ENCODE measurements at regions not wholly inside any gene's neighbourhood (a gene's known extent, or its start where the extent isn't known, plus 50 kb on each side); places are given as distances from the start of the nearest gene placed in this dataset.

DNA sequence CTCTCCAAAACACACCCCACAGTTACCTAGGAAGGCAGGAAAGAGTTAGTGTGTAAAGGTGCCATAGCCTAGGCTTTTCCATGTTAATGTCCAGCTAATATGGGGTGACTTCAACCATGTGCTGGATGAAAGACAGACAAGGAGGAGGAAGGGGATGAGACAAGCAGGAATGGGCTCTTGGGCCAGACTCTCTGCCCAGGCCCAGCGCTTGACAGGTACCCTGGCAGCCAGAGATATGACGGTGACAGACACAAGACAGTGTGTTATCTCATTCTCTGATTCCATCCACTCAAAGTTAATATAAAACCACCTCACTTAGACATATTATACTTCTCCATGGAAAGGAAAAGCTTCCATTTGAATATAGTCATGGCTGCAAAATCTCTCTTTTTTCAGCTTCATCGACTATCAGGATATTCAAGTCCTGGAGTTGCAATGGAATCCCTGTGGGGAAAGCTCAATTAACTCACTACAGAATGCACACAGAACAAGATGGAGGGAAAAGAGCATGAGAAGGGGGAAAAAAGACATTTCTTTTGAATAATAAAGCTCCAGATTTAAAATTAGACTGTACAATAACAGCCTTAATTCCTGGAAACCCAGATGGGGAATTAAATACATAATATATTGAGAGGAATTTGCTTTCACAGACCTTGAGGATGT is 596.7 kb downstream of the TOX3 start:
- Histone ChIP-seq H3K36me3 (no peaks in the 10 kb centered on the region), H3K27ac (no peak overlapping the region), H3K4me1 (no peaks in the 10 kb centered on the region), H3K27me3 (replicated peaks in 1 of 7) (peaks cover 0 to 6% (median 0%) of the 10 kb centered on the region in 7 donors), H3K9me3 (no peaks in the 10 kb centered on the region), H3K4me3 (no peak overlapping the region)
- DNase-seq = no peak
- no peak for TF ChIP-seq POLR2AphosphoS5 (IDR thresholded peaks at IDR 0.05)
- TF ChIP-seq, protein P1, sequence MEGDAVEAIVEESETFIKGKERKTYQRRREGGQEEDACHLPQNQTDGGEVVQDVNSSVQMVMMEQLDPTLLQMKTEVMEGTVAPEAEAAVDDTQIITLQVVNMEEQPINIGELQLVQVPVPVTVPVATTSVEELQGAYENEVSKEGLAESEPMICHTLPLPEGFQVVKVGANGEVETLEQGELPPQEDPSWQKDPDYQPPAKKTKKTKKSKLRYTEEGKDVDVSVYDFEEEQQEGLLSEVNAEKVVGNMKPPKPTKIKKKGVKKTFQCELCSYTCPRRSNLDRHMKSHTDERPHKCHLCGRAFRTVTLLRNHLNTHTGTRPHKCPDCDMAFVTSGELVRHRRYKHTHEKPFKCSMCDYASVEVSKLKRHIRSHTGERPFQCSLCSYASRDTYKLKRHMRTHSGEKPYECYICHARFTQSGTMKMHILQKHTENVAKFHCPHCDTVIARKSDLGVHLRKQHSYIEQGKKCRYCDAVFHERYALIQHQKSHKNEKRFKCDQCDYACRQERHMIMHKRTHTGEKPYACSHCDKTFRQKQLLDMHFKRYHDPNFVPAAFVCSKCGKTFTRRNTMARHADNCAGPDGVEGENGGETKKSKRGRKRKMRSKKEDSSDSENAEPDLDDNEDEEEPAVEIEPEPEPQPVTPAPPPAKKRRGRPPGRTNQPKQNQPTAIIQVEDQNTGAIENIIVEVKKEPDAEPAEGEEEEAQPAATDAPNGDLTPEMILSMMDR (IDR thresholded peaks at IDR 0.05 in 8 of 11, conservative IDR thresholded peaks at IDR 0.05 in 3 of 11) = no peak
- no peak for TF ChIP-seq POLR2A (IDR thresholded peaks at IDR 0.05)
- intact Hi-C loops (cut with DNase I; ENCODE audit: low total_unique reads) = no loop called here
- 83 to 89% (median 88%) methylated on average over 3 of the region's 3 CpGs for WGBS, 5 donors

DNA sequence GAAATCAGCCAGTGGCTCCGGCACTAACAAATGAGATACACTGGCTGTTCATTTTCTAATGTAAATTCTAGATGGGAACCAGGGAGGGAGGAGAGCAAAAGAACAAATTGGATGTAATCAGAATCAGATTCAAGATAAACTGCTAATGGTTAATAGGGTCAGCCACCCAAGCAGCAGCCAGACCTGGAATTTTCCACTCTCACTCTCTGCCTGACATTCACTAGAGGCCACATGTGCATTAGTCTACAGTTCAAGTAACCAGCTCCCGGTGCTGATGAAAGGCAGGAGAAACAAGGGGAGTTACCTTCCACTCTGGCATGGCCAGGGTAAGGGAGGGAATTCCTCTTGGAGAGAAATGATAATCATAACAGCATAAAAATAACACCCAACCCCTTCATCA is 597.7 kb downstream of the TOX3 start:
- H3K27ac ChIP-seq = no peak overlapping the region
- no peak overlapping the region for H3K4me3 ChIP-seq
- H3K27me3 ChIP-seq (replicated peaks in 1 of 7) = peaks cover 0 to 6% (median 0%) of the 10 kb centered on the region in 7 donors
- H3K4me1 ChIP-seq = no peaks in the 10 kb centered on the region
- no peak for DNase-seq
- 51 to 75% (median 68%) methylated on average over 2 of the region's 2 CpGs for WGBS, 5 donors
- TF ChIP-seq, protein P1 (IDR thresholded peaks at IDR 0.05 in 8 of 11, conservative IDR thresholded peaks at IDR 0.05 in 3 of 11) = no peak
- TF ChIP-seq POLR2A (IDR thresholded peaks at IDR 0.05) = no peak
- TF ChIP-seq POLR2AphosphoS5 (IDR thresholded peaks at IDR 0.05) = no peak
- intact Hi-C loops (cut with DNase I; ENCODE audit: low total_unique reads) = no loop called here
- H3K36me3 ChIP-seq = no peaks in the 10 kb centered on the region
- no peaks in the 10 kb centered on the region for H3K9me3 ChIP-seq

DNA sequence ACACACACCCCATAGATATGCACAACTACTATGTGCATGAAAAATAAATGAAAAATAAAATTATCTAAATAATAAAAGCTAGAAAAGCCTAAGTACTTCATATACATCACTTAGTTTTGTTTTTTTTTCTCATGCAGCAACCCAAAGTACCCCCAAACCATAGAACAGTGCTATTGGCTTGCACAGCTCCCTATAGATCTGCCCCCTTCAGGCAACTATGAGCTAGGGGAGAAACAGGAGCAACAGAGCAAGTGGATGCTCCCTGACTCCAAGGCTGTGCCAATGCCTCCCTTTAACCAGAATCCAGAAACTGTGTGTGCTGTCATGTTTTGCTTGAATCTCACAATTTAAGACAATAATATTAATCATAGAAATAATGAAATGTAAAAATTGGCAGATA is 605.5 kb downstream of the TOX3 start:
- H3K4me1 ChIP-seq = no peaks in the 10 kb centered on the region
- TF ChIP-seq POLR2AphosphoS5 (IDR thresholded peaks at IDR 0.05) = no peak
- TF ChIP-seq, protein P1 (IDR thresholded peaks at IDR 0.05 in 8 of 11, conservative IDR thresholded peaks at IDR 0.05 in 3 of 11) = no peak
- no peak for TF ChIP-seq POLR2A (IDR thresholded peaks at IDR 0.05)
- intact Hi-C loops (cut with DNase I; ENCODE audit: low total_unique reads) = no loop called here
- H3K27me3 ChIP-seq (replicated peaks in 1 of 7) = no peaks in the 10 kb centered on the region
- no peak overlapping the region for H3K4me3 ChIP-seq
- no peak overlapping the region for H3K27ac ChIP-seq
- no peak for DNase-seq
- H3K9me3 ChIP-seq = no peaks in the 10 kb centered on the region
- no peaks in the 10 kb centered on the region for H3K36me3 ChIP-seq

DNA sequence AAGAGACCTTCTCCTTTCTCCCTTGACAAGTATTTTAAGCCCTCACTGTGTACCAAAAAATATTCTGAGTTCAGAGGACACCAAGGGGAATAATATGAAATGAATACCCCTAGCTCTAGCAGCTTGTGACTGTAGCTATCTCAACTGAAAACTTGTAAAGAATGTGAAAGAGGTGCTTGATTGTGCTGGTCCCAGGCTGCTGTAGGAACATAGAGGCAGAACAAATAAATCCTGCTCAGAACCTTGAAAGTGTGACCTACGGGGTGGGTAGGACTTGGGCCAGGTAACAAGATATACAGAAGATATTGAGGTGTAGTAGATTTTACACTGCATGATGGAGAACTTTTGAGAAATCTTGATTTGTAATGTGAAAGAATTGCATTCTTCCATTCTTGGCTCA is 606.8 kb downstream of the TOX3 start:
- no peaks in the 10 kb centered on the region for H3K27me3 ChIP-seq (replicated peaks in 1 of 7)
- 50 to 70% (median 65%) methylated on average over 1 of the region's 1 CpG for WGBS, 5 donors
- H3K9me3 ChIP-seq = peaks cover 0 to 6% (median 0%) of the 10 kb centered on the region in 8 donors
- no peak for DNase-seq
- intact Hi-C loops (cut with DNase I; ENCODE audit: low total_unique reads) = no loop called here
- H3K27ac ChIP-seq = no peak overlapping the region
- TF ChIP-seq POLR2A (IDR thresholded peaks at IDR 0.05) (no peak), POLR2AphosphoS5 (IDR thresholded peaks at IDR 0.05) (no peak)
- TF ChIP-seq, protein P1 (IDR thresholded peaks at IDR 0.05 in 8 of 11, conservative IDR thresholded peaks at IDR 0.05 in 3 of 11) = no peak
- H3K4me1 ChIP-seq = no peaks in the 10 kb centered on the region
- no peak overlapping the region for H3K4me3 ChIP-seq
- no peaks in the 10 kb centered on the region for H3K36me3 ChIP-seq
